Upper lobe of left lung (tissue), 6 donors: ENCODE measurements at regions not wholly inside any gene's neighbourhood (a gene's known extent, or its start where the extent isn't known, plus 50 kb on each side); places are given as distances from the start of the nearest gene placed in this dataset.

Experiments used
- ATAC-seq, 2 donors: fragments of 200-7000 bp; cut with Tn5 transposase; one replicate each; pipeline ENCODE4 v1.9.1; 2022; ENCODE audit warnings: mild to moderate bottlenecking in 2 of 2, moderate library complexity in 2 of 2; ENCODE audit not compliant: low FRiP score in 2 of 2
- DNase-seq, 2 donors: peaks; one replicate each; pipeline ENCODE4 v3.0.0-alpha.2; 2019 to 2020
- H3K27ac ChIP-seq, 4 donors: fragments of 200-600 bp; sonication (generic); one replicate each; pipeline ENCODE4 v1.5.1; 2016 to 2019
- H3K27me3 ChIP-seq, 4 donors: fragments of 200-600 bp; sonication (generic); one replicate each; pipeline ENCODE4 v1.5.1; 2017 to 2019
- H3K36me3 ChIP-seq, 4 donors: fragments of 200-600 bp; sonication (generic); one replicate each; pipeline ENCODE4 v1.5.1; 2016 to 2019
- H3K4me1 ChIP-seq, 4 donors: fragments of 200-600 bp; sonication (generic); one replicate each; pipeline ENCODE4 v1.5.1; 2018 to 2019
- H3K4me3 ChIP-seq, 4 donors: fragments of 200-600 bp; sonication (generic); one replicate each; pipeline ENCODE4 v1.5.1; 2017 to 2019; ENCODE audit warnings: mild to moderate bottlenecking in 2 of 4, moderate library complexity in 1 of 4
- H3K9me3 ChIP-seq, 4 donors: fragments of 200-600 bp; sonication (generic); one replicate each; pipeline ENCODE4 v1.5.1; 2018 to 2019
- CTCF ChIP-seq, 6 experiments: fragments of 450-650 bp in 4 of 6; fragments of 200-600 bp in 2 of 6; sonication (generic) in 2 of 6; IDR thresholded peaks; one replicate each; pipeline ENCODE4 v1.5.1; 2016 to 2019; ENCODE audit warnings: antibody characterized with exemption in 6 of 6
- EP300 ChIP-seq, 4 donors: sonication (generic); formaldehyde crosslinking; IDR thresholded peaks; one replicate each; pipeline ENCODE4 v1.5.1; 2017; ENCODE audit warnings: antibody characterized with exemption in 4 of 4, control low read depth in 2 of 4
- POLR2A ChIP-seq, 4 donors: fragments of 450-650 bp; IDR thresholded peaks; one replicate each; pipeline ENCODE4 v1.5.1; 2016 to 2017; ENCODE audit warnings: antibody characterized with exemption in 4 of 4, mild to moderate bottlenecking in 2 of 4
- POLR2AphosphoS5 ChIP-seq, 2 donors: sonication (generic); formaldehyde crosslinking; IDR thresholded peaks; one replicate each; pipeline ENCODE4 v1.5.1; 2017; ENCODE audit warnings: antibody characterized with exemption in 2 of 2
- WGBS, 2 donors: methylation state at CpG; one replicate each; pipeline ENCODE4 v1.1.5; 2017 to 2018; 5-methylcytosine and 5-hydroxymethylcytosine counted together
- donor health status: DM: no; HTN: no; CAD: no; lungs with moderate emphysema.
- donor health status: DM: no; HTN: yes; CAD: no; lungs with severe emphysema.

- Histone ChIP-seq H3K4me1 (peaks cover 0 to 4% (median 0%) of the 10 kb centered on the region in 4 donors), H3K27me3 (no peaks in the 10 kb centered on the region), H3K27ac (no peak overlapping the region), H3K36me3 (no peaks in the 10 kb centered on the region), H3K4me3 (no peak overlapping the region), H3K9me3 (no peaks in the 10 kb centered on the region)
- peak; percentile 10 to 70 for DNase-seq
- TF ChIP-seq CTCF (IDR thresholded peaks at IDR 0.05) (no peak), POLR2A (IDR thresholded peaks at IDR 0.05) (no peak), POLR2AphosphoS5 (IDR thresholded peaks at IDR 0.05) (peak in 1 of 2 donors; percentile 13), EP300 (IDR thresholded peaks at IDR 0.05) (peak in 1 of 4 donors; percentile 67)
- WGBS, 2 donors: 68 to 78% methylated on average over 6 of the region's 6 CpGs
- ATAC-seq: peak; percentile 63 to 89
Observed at GRCh38 chr15:45919806-45920205, 285.0 kb downstream of the SQOR start.

- DNase-seq: peak in 1 of 2 donors; percentile 52
Observed at GRCh38 chr15:45921376-45921775, 286.5 kb downstream of the SQOR start.

GRCh38 chr15:45921978-45922377, 287.1 kb downstream of the SQOR start:
- Histone ChIP-seq H3K36me3 (no peaks in the 10 kb centered on the region), H3K27ac (peak overlapping the region in 2 of 4 donors; percentile 68), H3K9me3 (no peaks in the 10 kb centered on the region), H3K4me3 (no peak overlapping the region), H3K4me1 (peaks cover 0 to 4% (median 0%) of the 10 kb centered on the region in 4 donors), H3K27me3 (no peaks in the 10 kb centered on the region)
- ATAC-seq (peak in 1 of 2 donors; percentile 24), DNase-seq (no peak)
- TF ChIP-seq CTCF (IDR thresholded peaks at IDR 0.05) (no peak), EP300 (IDR thresholded peaks at IDR 0.05) (no peak), POLR2A (IDR thresholded peaks at IDR 0.05) (no peak), POLR2AphosphoS5 (IDR thresholded peaks at IDR 0.05) (no peak)
- 66 to 68% methylated on average over 2 of the region's 2 CpGs for WGBS, 2 donors

More at GRCh38 chr15:45921376-45921775, 286.5 kb downstream of the SQOR start:
- Histone ChIP-seq H3K27me3 (no peaks in the 10 kb centered on the region), H3K4me3 (no peak overlapping the region), H3K4me1 (peaks cover 0 to 4% (median 0%) of the 10 kb centered on the region in 4 donors), H3K36me3 (no peaks in the 10 kb centered on the region), H3K9me3 (no peaks in the 10 kb centered on the region), H3K27ac (peak overlapping the region; percentile 59 to 69 (median 68))
- no peak for TF ChIP-seq CTCF (IDR thresholded peaks at IDR 0.05)
- TF ChIP-seq POLR2AphosphoS5 (IDR thresholded peaks at IDR 0.05): no peak
- TF ChIP-seq EP300 (IDR thresholded peaks at IDR 0.05): no peak
- no peak for TF ChIP-seq POLR2A (IDR thresholded peaks at IDR 0.05)
- peak in 1 of 2 donors; percentile 35 for ATAC-seq
- 26 to 29% methylated on average over 3 to 4 of the region's 4 CpGs for WGBS, 2 donors

- Histone ChIP-seq H3K4me3 (no peak overlapping the region), H3K27ac (no peak overlapping the region), H3K27me3 (no peaks in the 10 kb centered on the region), H3K9me3 (no peaks in the 10 kb centered on the region), H3K4me1 (no peaks in the 10 kb centered on the region), H3K36me3 (no peaks in the 10 kb centered on the region)
- no peak for TF ChIP-seq POLR2A (IDR thresholded peaks at IDR 0.05)
- TF ChIP-seq CTCF (IDR thresholded peaks at IDR 0.05): no peak
- no peak for TF ChIP-seq POLR2AphosphoS5 (IDR thresholded peaks at IDR 0.05)
- TF ChIP-seq EP300 (IDR thresholded peaks at IDR 0.05): no peak
- no peak for DNase-seq
- no peak for ATAC-seq
- WGBS, 2 donors: 81 to 86% methylated on average over 5 of the region's 5 CpGs
Observed at GRCh38 chr15:45941367-45941766, 306.5 kb downstream of the SQOR start.

- WGBS, 2 donors: 83 to 88% methylated on average over 4 of the region's 4 CpGs
Observed at GRCh38 chr15:45943240-45943639, 308.4 kb downstream of the SQOR start.

More at GRCh38 chr15:45943240-45943639, 308.4 kb downstream of the SQOR start:
- H3K4me1 ChIP-seq: no peaks in the 10 kb centered on the region
- H3K4me3 ChIP-seq: no peak overlapping the region
- H3K27ac ChIP-seq: no peak overlapping the region
- H3K36me3 ChIP-seq: no peaks in the 10 kb centered on the region
- no peak for TF ChIP-seq CTCF (IDR thresholded peaks at IDR 0.05)
- no peak for TF ChIP-seq POLR2A (IDR thresholded peaks at IDR 0.05)
- TF ChIP-seq EP300 (IDR thresholded peaks at IDR 0.05): no peak
- no peak for TF ChIP-seq POLR2AphosphoS5 (IDR thresholded peaks at IDR 0.05)
- DNase-seq (no peak), ATAC-seq (no peak)
- no peaks in the 10 kb centered on the region for H3K9me3 ChIP-seq
- H3K27me3 ChIP-seq: no peaks in the 10 kb centered on the region
